ENCODE measurements at regions not wholly inside any gene's neighbourhood (a gene's known extent, or its start where the extent isn't known, plus 50 kb on each side); places are given as distances from the start of the nearest gene placed in this dataset.

- no peak for DNase-seq (ENCODE audit: low spot score)
- in situ Hi-C loops (cut with HindIII; ENCODE audit: low sequenced_read_pairs), result no loop called here
These were observed 83.9 kb upstream of the ZNF648 start for GRCh38 chr1:182145441-182145840.

GRCh38 chr1:182144646-182145030 is 83.1 kb upstream of the ZNF648 start:
- DNase-seq (ENCODE audit: low spot score), result no peak
- in situ Hi-C loops (cut with HindIII; ENCODE audit: low sequenced_read_pairs), result no loop called here

- in situ Hi-C loops (cut with HindIII; ENCODE audit: low sequenced_read_pairs), result no loop called here
- DNase-seq (ENCODE audit: low spot score), result peak; percentile 17
These were observed 82.5 kb upstream of the ZNF648 start for GRCh38 chr1:182143825-182144645.

- in situ Hi-C loops (cut with HindIII; ENCODE audit: low sequenced_read_pairs), result no loop called here
- peak; percentile 89 for DNase-seq (ENCODE audit: low spot score)
These were observed 81.7 kb upstream of the ZNF648 start for GRCh38 chr1:182143154-182143657.

GRCh38 chr1:182142621-182143020 is 81.1 kb upstream of the ZNF648 start:
- DNase-seq (ENCODE audit: low spot score), result no peak
- in situ Hi-C loops (cut with HindIII; ENCODE audit: low sequenced_read_pairs), result no loop called here

GRCh38 chr1:182141040-182141439 is 79.5 kb upstream of the ZNF648 start:
- DNase-seq (ENCODE audit: low spot score), result no peak
- in situ Hi-C loops (cut with HindIII; ENCODE audit: low sequenced_read_pairs), result no loop called here

GRCh38 chr1:182139496-182139895 is 78.0 kb upstream of the ZNF648 start:
- in situ Hi-C loops (cut with HindIII; ENCODE audit: low sequenced_read_pairs), result no loop called here
- no peak for DNase-seq (ENCODE audit: low spot score)

GRCh38 chr1:182137546-182137945 is 76.0 kb upstream of the ZNF648 start:
- in situ Hi-C loops (cut with HindIII; ENCODE audit: low sequenced_read_pairs), result no loop called here

GRCh38 chr1:182135946-182136345 is 74.4 kb upstream of the ZNF648 start:
- DNase-seq (ENCODE audit: low spot score), result no peak
- in situ Hi-C loops (cut with HindIII; ENCODE audit: low sequenced_read_pairs), result no loop called here

More at GRCh38 chr1:182137546-182137945, 76.0 kb upstream of the ZNF648 start:
- no peak for DNase-seq (ENCODE audit: low spot score)

- in situ Hi-C loops (cut with HindIII; ENCODE audit: low sequenced_read_pairs), result no loop called here
- no peak for DNase-seq (ENCODE audit: low spot score)
These were observed 72.7 kb upstream of the ZNF648 start for GRCh38 chr1:182134257-182134656.

- in situ Hi-C loops (cut with HindIII; ENCODE audit: low sequenced_read_pairs), result no loop called here
- no peak for DNase-seq (ENCODE audit: low spot score)
These were observed 71.7 kb upstream of the ZNF648 start for GRCh38 chr1:182133181-182133580.

- no peak for DNase-seq (ENCODE audit: low spot score)
- in situ Hi-C loops (cut with HindIII; ENCODE audit: low sequenced_read_pairs), result no loop called here
These were observed 67.9 kb upstream of the ZNF648 start for GRCh38 chr1:182129398-182129797.

- in situ Hi-C loops (cut with HindIII; ENCODE audit: low sequenced_read_pairs), result no loop called here
- no peak for DNase-seq (ENCODE audit: low spot score)
These were observed 67.0 kb upstream of the ZNF648 start for GRCh38 chr1:182128502-182128901.

- in situ Hi-C loops (cut with HindIII; ENCODE audit: low sequenced_read_pairs), result no loop called here
- DNase-seq (ENCODE audit: low spot score), result no peak
These were observed 66.1 kb upstream of the ZNF648 start for GRCh38 chr1:182127656-182128055.

GRCh38 chr1:182126272-182126800 is 64.8 kb upstream of the ZNF648 start:
- in situ Hi-C loops (cut with HindIII; ENCODE audit: low sequenced_read_pairs), result no loop called here
- no peak for DNase-seq (ENCODE audit: low spot score)

GRCh38 chr1:182122913-182123260 is 61.4 kb upstream of the ZNF648 start:
- in situ Hi-C loops (cut with HindIII; ENCODE audit: low sequenced_read_pairs), result no loop called here
- no peak for DNase-seq (ENCODE audit: low spot score)

- in situ Hi-C loops (cut with HindIII; ENCODE audit: low sequenced_read_pairs), result no loop called here
- no peak for DNase-seq (ENCODE audit: low spot score)
These were observed 60.9 kb upstream of the ZNF648 start for GRCh38 chr1:182122256-182122912.

GRCh38 chr1:182121787-182122186 is 60.3 kb upstream of the ZNF648 start:
- in situ Hi-C loops (cut with HindIII; ENCODE audit: low sequenced_read_pairs), result no loop called here
- no peak for DNase-seq (ENCODE audit: low spot score)

GRCh38 chr1:182120411-182121258 is 59.1 kb upstream of the ZNF648 start:
- DNase-seq (ENCODE audit: low spot score), result peak; percentile 65
- in situ Hi-C loops (cut with HindIII; ENCODE audit: low sequenced_read_pairs), result no loop called here

GRCh38 chr1:182119631-182120030 is 58.1 kb upstream of the ZNF648 start:
- in situ Hi-C loops (cut with HindIII; ENCODE audit: low sequenced_read_pairs), result no loop called here
- DNase-seq (ENCODE audit: low spot score), result no peak

Measured in G401 (cell line).